Stimulated activated CD8-positive, alpha-beta memory T cell treated with anti-CD3 and anti-CD28 coated beads, Interleukin-2, amount 100 ng/mL, for 48 hours (primary cell): ENCODE measurements at regions not wholly inside any gene's neighbourhood (a gene's known extent, or its start where the extent isn't known, plus 50 kb on each side); places are given as distances from the start of the nearest gene placed in this dataset.
"Not testable (repeated sequence)": the region's sequence is repeated elsewhere in the genome, so short reads cannot be mapped to it uniquely, and the experiment has no call there.

Source experiments
- DNase-seq, 2 donors: peaks; one replicate each; pipeline ENCODE4 v3.0.0-alpha.2; 2020; ENCODE audit warnings: low read depth in 2 of 2

DNA sequence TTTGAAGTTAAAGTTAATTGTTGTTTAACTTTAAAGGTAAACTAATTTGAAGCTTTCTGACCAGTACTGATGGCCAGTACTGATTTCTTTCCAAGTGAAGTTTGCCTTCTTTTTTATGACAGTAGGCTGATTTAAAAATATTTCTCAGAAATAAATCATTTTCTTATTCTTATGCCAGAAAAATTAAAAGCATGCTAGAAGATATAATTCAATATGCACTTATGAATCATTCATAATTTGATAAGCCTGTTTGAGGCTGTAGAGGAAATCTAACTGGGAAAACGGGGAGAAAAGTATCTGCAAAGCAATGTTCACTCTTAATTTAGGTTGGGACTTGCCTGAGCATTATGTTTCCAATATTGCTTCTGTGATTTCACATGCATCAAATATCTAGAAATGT is 1112.0 kb upstream of the INTU start:
- no peak for DNase-seq

GRCh38 chr4:126525400-126525799 is 1107.4 kb upstream of the INTU start:
- DNase-seq: not testable (repeated sequence)

DNA sequence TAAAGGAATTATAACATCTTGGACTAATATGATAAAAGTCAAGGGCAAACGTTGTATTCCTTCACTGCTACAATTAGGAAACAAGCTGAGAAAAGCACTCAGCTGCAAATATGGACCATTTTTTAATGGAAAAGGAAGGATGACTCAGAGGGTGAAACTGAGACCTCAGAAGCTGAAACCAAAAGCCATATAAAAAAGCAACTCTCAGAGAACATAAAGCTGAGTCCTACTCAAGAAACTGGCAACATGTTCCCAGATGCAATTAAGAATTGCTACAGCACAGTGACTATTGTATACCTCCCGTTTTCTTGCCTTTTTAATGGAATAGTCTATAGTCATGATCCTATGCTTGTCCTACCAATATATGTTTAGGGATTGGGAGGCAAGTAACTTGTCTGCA is 1106.4 kb upstream of the INTU start:
- no peak for DNase-seq

DNA sequence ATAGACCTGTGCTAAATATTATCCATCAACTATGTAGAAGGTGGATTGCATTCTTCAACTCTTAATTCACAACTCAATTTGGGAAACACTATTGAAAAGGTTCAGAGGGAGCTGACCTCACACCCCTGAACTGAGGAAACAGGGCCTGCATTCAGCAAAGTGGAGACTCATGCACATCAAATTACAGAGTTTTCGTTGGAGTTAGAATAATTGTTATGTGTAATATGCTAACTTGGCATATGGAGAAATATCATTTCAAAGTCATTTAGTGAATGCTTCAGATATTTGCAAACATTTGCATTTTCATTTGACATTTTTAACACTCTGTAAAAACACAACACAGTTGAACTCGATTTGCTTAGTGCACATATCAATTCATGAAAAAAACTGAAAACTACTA is 1102.8 kb upstream of the INTU start:
- no peak for DNase-seq

- DNase-seq: no peak
These were observed 1101.7 kb upstream of the INTU start for GRCh38 chr4:126530996-126531585.

DNA sequence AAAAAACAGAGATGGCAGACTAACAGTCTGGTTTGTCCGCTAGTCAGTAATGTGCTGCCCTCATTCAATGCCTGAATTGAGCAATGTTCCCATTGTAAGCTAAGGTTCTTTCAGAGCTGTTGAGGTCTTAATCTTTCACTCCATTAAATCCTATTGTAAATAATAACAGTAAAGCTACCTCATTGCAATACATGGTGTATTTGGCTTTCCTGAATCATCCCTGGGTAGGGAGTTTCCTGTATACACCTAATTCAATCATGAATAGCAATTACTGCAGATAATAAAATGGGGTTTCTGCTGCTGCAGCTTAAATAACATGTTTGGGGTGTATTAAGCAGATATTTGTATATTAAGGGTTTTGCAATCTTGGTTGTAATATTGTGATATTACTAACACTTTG is 1100.2 kb upstream of the INTU start:
- no peak for DNase-seq

DNA sequence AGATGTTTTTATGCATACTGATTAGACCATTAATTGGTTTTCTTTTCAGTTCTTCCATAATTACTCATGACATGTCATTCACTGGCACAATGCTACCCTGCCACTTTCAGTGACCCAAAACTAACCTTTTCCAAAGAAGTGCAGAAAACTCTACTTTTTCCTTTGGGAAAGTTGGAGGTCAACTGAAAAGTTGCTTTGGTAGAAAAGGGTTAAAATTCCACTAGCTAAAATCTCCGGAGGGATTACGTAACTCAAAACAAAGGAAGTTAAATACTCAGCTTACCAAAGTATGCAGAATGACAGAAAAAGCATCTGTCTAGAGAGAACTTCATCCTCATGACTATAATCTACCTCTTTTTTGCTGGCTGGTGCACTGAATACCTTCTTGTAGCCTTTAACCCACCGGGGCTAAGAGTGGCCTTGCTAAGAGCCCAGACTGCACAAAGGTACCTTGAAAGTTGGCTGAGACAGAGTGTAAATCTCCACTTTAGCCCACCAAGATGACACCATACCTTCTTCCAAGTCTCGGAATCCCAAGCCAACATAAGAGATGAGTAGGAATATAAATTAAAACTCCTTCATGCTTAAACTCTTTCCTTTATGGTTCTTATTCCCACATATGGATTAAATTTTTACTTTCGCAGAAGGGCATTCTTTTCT is 1099.5 kb upstream of the INTU start:
- no peak for DNase-seq

DNA sequence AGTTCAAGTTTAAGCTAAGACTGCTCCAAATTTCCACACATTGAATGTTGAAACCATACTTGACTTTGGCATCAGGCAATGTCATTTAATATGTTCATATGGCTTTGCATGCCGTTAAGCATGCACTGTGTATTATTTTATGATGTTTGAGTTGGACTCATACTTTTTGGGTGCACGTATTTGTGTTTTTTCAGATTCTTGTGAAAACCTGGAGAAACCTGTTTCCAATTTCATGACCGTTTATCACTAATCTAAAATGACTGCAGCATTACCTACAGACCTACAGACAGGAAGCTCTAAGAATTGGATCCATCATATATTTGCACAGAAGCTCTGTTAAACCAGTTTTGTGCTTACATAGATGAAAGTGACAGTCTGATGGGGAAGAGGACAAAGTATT is 1093.0 kb upstream of the INTU start:
- no peak for DNase-seq

- DNase-seq: no peak
These were observed 1090.9 kb upstream of the INTU start for GRCh38 chr4:126541820-126542219.

- DNase-seq: no peak
These were observed 1088.5 kb upstream of the INTU start for GRCh38 chr4:126544276-126544675.

DNA sequence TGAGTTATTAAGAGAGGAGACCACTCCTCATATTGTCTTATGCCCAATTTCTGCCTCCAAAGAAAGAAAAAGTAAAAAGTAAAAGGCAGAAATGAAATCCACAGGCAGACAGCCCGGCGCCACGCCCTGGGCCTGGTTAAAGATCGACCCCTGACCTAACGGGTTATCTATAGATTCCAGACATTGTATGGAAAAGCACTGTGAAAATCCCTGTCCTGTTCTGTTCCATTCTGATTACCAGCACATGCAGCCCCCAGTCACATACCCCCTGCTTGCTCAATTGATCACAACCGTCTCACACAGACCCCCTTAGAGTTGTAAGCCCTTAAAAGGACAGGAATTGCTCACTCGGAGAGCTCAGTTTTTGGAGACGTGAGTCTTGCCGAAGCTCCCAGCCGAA is 1086.6 kb upstream of the INTU start:
- not testable (repeated sequence) for DNase-seq

GRCh38 chr4:126547352-126547751 is 1085.4 kb upstream of the INTU start:
- DNase-seq: no peak

GRCh38 chr4:126548890-126549289 is 1083.9 kb upstream of the INTU start:
- DNase-seq: no peak

DNA sequence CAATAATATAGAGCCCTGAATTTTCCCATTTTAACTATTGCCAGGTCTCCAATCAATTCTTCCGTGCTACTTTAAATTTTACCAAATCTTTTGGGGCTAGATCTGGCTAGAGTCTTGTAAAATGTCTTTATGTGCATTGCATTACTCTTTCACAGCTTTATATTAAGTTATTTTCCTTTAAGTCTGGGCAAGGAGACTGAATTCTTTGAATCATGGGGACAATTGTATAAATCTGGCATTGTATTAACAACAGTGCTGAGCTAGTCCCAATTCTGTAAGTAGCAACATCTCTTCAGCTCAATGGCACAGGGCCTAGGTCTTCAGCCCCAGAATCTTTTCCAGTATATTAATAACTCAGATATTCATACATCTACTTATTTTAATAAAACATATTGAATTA is 1080.4 kb upstream of the INTU start:
- no peak for DNase-seq

DNA sequence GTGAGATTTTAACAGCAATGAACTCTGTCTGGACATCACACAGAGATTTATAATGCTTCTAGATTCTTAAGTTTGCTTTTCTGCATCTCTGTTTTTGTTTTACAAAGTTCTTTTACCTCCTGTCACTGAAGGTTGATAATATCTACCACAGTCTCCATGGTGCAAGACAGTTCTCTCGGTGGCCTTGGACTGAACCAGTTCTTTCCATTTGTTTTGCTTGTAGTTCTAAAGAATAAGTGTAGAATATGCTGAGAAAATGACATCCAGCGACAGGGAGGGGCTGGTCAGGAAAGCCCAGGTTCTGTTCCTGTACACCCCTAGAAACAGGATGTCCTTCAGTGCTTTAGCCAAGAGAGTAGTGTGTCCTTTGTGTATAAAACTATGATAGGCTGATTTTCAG is 1079.5 kb upstream of the INTU start:
- DNase-seq: no peak

DNA sequence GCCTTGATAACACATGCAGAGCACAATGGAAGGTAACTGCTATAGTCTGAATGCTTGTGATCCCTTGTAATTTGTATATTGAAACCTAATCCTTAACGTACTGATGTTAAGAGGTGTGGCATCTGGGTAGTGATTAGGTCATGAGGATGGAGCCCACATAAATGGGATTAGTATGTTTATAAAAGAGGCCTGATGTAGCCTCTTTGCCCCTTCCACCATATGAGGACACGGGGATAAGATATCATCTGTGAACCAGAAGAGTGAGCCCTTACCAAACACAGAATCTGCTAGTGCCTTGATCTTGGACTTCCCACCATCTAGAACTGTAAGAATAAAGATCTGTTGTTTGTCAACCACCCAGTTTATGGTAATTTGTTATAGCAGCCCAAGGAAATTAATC is 1074.2 kb upstream of the INTU start:
- no peak for DNase-seq

DNA sequence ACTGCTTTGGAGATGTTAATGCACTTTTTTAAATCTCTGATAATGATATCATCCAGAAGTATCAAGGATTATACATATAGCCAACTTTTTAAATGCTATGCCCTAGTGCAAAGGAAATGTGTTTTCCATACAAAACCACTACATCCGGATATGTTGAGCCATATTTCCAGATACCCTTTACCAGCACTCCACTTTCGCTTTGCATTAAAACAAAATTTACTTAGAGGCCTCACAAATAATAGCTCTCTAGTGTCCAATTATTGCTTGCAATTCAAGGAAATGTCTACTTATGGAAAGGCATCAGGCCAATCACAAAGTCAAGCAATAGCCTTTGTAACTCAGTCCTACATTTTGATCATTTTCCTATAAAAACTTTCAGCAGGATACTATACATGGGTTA is 1072.8 kb upstream of the INTU start:
- no peak for DNase-seq

DNA sequence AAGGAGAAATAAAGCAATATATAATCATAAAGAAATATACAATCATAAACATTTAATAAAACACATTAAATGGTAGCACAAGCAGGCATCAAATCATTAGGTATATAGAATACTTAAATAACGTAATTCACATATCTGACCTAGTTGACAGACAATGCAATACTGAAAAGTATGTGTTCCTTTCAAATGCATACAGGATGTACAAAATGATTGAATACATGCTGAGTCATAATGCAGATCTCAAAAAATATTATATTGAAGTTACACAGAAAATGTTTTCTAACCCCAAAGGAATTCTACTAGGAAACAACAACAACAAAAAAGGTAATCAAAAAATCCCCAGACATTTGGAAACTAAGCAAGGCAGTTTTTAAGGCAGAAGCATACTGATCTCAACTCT is 1072.0 kb upstream of the INTU start:
- no peak for DNase-seq

GRCh38 chr4:126563389-126563788 is 1069.4 kb upstream of the INTU start:
- DNase-seq: no peak

DNA sequence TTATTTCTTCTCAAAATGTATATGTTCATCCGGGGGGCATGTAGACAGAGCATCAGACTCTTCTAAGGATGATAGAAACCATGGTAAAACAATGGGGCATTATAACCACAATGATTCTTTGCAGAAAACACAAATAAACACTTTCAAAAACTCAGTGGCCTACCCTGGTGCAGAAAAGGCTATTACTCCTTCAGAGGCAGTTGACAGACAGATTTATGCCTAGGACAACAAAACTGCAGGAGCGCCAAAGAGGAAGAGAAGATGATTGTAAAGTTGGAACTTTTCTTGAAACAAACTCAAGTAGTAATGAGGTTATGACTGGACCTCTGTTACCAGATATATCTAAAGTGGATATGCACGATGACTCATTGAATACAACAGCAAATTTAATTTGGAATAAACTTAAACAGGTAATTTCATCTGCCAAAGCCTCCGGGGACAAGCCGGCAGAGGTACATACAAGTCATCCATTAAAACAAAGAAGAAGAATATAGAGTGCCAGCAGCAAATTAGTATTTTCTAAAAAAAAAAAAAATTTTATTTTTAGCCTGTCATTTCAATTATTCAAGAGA is 1068.4 kb upstream of the INTU start:
- DNase-seq: no peak

- DNase-seq: no peak
These were observed 1063.8 kb upstream of the INTU start for GRCh38 chr4:126568652-126569570.

- DNase-seq: no peak
These were observed 1060.5 kb upstream of the INTU start for GRCh38 chr4:126572264-126572663.

DNA sequence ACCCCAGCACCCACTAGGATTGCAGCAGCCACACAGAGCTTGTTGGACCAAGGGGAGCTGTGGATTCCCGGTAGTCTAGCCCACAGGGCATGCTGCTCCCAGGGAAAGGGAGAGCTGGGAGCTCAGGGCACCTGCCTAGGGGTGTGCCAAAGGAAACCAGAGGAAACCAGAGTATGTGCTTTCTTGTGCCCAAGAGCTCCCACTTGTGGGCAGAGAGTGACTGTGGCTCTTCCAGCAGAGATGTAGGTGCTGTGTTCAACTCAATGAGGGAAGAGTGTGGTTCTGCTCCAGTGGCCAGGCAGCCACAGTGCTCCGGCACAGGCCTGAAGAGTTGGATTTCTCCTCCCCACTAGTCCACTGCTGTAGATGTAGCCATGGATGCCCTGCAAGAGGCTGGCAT is 1050.0 kb upstream of the INTU start:
- DNase-seq: no peak
